HepG2 (cell line): ENCODE measurements at regions not wholly inside any gene's neighbourhood (a gene's known extent, or its start where the extent isn't known, plus 50 kb on each side); places are given as distances from the start of the nearest gene placed in this dataset.

Experiments
- ETV6 ChIP-seq: sonication (generic); formaldehyde crosslinking; conservative IDR thresholded peaks from 2 replicates; pipeline ENCODE4 v1.4.0; 2020; ENCODE audit warnings: missing genetic modification reagents
- JUND ChIP-seq: sonication (generic); formaldehyde crosslinking; IDR thresholded peaks from 2 replicates; pipeline ENCODE4 v1.8.0; 2022; ENCODE audit warnings: mild to moderate bottlenecking, missing genetic modification reagents
- KLF6 ChIP-seq: IDR thresholded peaks from 2 replicates; pipeline ENCODE4 v1.8.0; 2016; ENCODE audit warnings: missing biosample characterization, missing genetic modification reagents
- LCORL ChIP-seq, 2 experiments: fragments of 450-650 bp in 1 of 2; sonication (generic) in 1 of 2; formaldehyde crosslinking in 1 of 2; IDR thresholded peaks; 2 replicates each; pipeline versions ENCODE4 v1.5.0 to v1.6.1; 2017 to 2020; ENCODE audit warnings: antibody characterized with exemption in 1 of 2, missing genetic modification reagents in 1 of 2
- SNRNP70 ChIP-seq: fragments of 200-400 bp; formaldehyde crosslinking; IDR thresholded peaks from 2 replicates; pipeline ENCODE4 v1.6.1; 2017; ENCODE audit warnings: mild to moderate bottlenecking, low read depth, low read length, moderate library complexity
- SRF ChIP-seq: IDR thresholded peaks from 2 replicates; pipeline ENCODE4 v1.6.1; 2011; ENCODE audit warnings: mild to moderate bottlenecking, low read depth, low read length, moderate library complexity
- SUZ12 ChIP-seq: fragments of 150-350 bp; IDR thresholded peaks from 2 replicates; pipeline ENCODE4 v1.6.1; 2014; ENCODE audit warnings: low read depth, low read length
- UBTF ChIP-seq: sonication (generic); formaldehyde crosslinking; IDR thresholded peaks from 2 replicates; pipeline ENCODE4 v1.4.0; 2020; ENCODE audit warnings: mild to moderate bottlenecking, missing genetic modification reagents

- TF ChIP-seq JUND (CRISPR knock-in tag) (no peak), ETV6 (CRISPR knock-in tag) (no peak), SRF (no peak), LCORL (IDR thresholded peaks at IDR 0.05) (no peak), LCORL (CRISPR knock-in tag; IDR thresholded peaks at IDR 0.05) (no peak), KLF6 (CRISPR knock-in tag) (no peak), SNRNP70 (no peak), UBTF (CRISPR knock-in tag) (no peak), SUZ12 (no peak)
Observed at GRCh38 chr6:156464100-156464878, 312.9 kb upstream of the ARID1B start.
